ENCODE measurements at regions not wholly inside any gene's neighbourhood (a gene's known extent, or its start where the extent isn't known, plus 50 kb on each side); places are given as distances from the start of the nearest gene placed in this dataset.
A peak's percentile ranks its signal among the peaks of the same experiment; 100 is the strongest.

DNA sequence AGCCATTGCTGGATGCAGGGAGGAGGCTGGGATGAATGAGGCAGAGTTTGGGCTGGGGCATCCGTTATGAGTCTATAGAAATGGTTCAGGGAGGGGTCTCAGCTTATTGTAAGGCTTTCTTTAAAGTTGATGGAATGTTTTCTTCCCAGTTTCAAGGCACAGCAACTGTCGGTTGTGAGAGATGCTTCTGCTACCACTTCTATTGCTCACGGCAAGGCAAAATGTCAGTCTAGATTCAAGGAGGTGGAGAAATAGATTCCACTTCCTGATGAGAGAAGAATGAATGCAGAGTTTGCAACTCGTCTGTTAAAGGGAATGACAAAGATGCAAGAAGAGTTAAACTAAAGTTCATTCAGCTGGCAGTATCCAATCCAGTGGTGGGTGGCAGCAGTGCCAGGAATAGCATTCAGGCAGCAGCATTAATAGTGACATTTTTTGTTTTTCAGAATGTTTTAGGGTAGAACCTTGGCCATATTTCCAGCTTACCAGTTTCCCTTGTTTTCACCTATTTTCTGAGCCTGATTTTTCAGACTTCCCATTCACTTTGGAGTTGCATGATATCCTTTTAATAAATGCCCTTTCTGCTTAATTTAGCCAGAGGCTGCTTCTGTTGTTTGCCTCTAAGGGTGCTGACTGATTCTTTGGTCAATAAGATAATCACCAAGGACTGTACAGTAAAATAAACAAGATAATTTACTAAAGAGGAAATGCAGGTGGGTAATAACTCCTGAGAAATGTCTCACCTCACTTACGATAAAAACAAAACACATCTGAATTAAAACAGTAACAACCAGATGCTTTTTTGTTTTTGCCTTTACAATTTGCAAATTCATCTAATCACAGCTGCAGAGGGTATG is 138.4 kb downstream of the RPIA start:
- Histone ChIP-seq H4K20me1 (ENCODE audit: insufficient read depth, low read length) (no peaks in the 10 kb centered on the region), H3K36me3 (ENCODE audit: insufficient read depth, low read length) (no peaks in the 10 kb centered on the region), H3K27ac (ENCODE audit: low read depth, low read length, poor library complexity, severe bottlenecking) (peak overlapping the region; percentile 100), H3K4me1 (ENCODE audit: insufficient read depth, low read length, poor library complexity, severe bottlenecking) (peaks cover 86% of the 10 kb centered on the region), H3K4me2 (ENCODE audit: low read length) (peak overlapping the region; percentile 83), H3K79me2 (ENCODE audit: insufficient read depth, low read depth, low read length) (peaks cover 29% of the 10 kb centered on the region), H3K4me3 (ENCODE audit: low read depth, low read length, poor library complexity, severe bottlenecking) (peak overlapping the region; percentile 23), H3K9me2 (ENCODE audit: insufficient read depth, low read length) (no peaks in the 10 kb centered on the region), H2AFZ (ENCODE audit: low read length) (peak overlapping the region; percentile 68; the same call in 1 of the 2 replicates), H3K9me3 (ENCODE audit: low read length) (no peaks in the 10 kb centered on the region)
- ChIA-PET CTCF (ENCODE audit: unreplicated experiment) (interaction anchor here (2.2 to 3.4 kb wide), 2 partner anchors 50 to 78 kb away, joined by 9 to 43 read pairs; no protein-coding TSS in a partner anchor), POLR2A (interaction anchor here (1.3 to 26.4 kb wide), 7 partner anchors 23 to 323 kb away, joined by 4 to 2147 read pairs (median 54); no protein-coding TSS in a partner anchor)
- no peak for TF ChIP-seq EZH2phosphoT487 (IDR thresholded peaks at IDR 0.05; ENCODE audit: borderline replicate concordance, low read depth, low read length)
- TF ChIP-seq CTCF (conservative IDR thresholded peaks at IDR 0.05; ENCODE audit: low read length), result no peak
- intact Hi-C loops (cut with micrococcal nuclease; ENCODE audit: unreplicated experiment), result loop anchor here (2.0 kb wide), 2 partner anchors 63 to 323 kb away; no protein-coding TSS in a partner anchor
- BruUV-seq (replicated peaks), result no TSS peak
- DNase-seq (ENCODE audit: low spot score), result peak; percentile 74

- H3K4me2 ChIP-seq (ENCODE audit: low read length), result peak overlapping the region; percentile 83
- H3K79me2 ChIP-seq (ENCODE audit: insufficient read depth, low read depth, low read length), result peaks cover 43% of the 10 kb centered on the region
- intact Hi-C loops (cut with micrococcal nuclease; ENCODE audit: unreplicated experiment), result loop anchor here (1.0 to 2.0 kb wide), 4 partner anchors 49 to 322 kb away; no protein-coding TSS in a partner anchor
- peak overlapping the region; percentile 100 for H3K27ac ChIP-seq (ENCODE audit: low read depth, low read length, poor library complexity, severe bottlenecking)
- no peaks in the 10 kb centered on the region for H3K9me2 ChIP-seq (ENCODE audit: insufficient read depth, low read length)
- H2AFZ ChIP-seq (ENCODE audit: low read length), result peak overlapping the region; percentile 1; the same call in 1 of the 2 replicates
- H3K9me3 ChIP-seq (ENCODE audit: low read length), result no peaks in the 10 kb centered on the region
- CTCF ChIA-PET (ENCODE audit: unreplicated experiment), result interaction anchor here (1.0 to 3.4 kb wide), 9 partner anchors 9 to 91 kb away, joined by 3 to 43 read pairs (median 6); no protein-coding TSS in a partner anchor
- peak; percentile 35 for DNase-seq (ENCODE audit: low spot score)
- peaks cover 99% of the 10 kb centered on the region for H3K4me1 ChIP-seq (ENCODE audit: insufficient read depth, low read length, poor library complexity, severe bottlenecking)
- TF ChIP-seq CTCF (conservative IDR thresholded peaks at IDR 0.05; ENCODE audit: low read length), result no peak
- TF ChIP-seq EZH2phosphoT487 (IDR thresholded peaks at IDR 0.05; ENCODE audit: borderline replicate concordance, low read depth, low read length), result no peak
- BruUV-seq (replicated peaks), result no TSS peak
- H4K20me1 ChIP-seq (ENCODE audit: insufficient read depth, low read length), result no peaks in the 10 kb centered on the region
- no peaks in the 10 kb centered on the region for H3K36me3 ChIP-seq (ENCODE audit: insufficient read depth, low read length)
- peak overlapping the region; percentile 27 for H3K4me3 ChIP-seq (ENCODE audit: low read depth, low read length, poor library complexity, severe bottlenecking)
- POLR2A ChIA-PET, result interaction anchor here (0.5 to 26.4 kb wide), 9 partner anchors 21 to 571 kb away, joined by 3 to 2147 read pairs (median 34); no protein-coding TSS in a partner anchor
Observed at GRCh38 chr2:88831071-88831791, 139.8 kb downstream of the RPIA start.

Data from OCI-LY7 (cell line).